GM23338 (cell line): ENCODE measurements at regions not wholly inside any gene's neighbourhood (a gene's known extent, or its start where the extent isn't known, plus 50 kb on each side); places are given as distances from the start of the nearest gene placed in this dataset.

Source experiments
- CTCF ChIP-seq, 2 experiments: fragments of 200-600 bp in 1 of 2; sonication (generic) in 1 of 2; conservative IDR thresholded peaks; 2 replicates each; pipeline versions ENCODE4 v1.5.1 to v1.6.1; 2016 to 2017; ENCODE audit warnings: antibody characterized with exemption in 2 of 2, low read depth in 2 of 2, mild to moderate bottlenecking in 2 of 2, moderate library complexity in 1 of 2
- EZH2 ChIP-seq: fragments of 200-600 bp; sonication (generic); IDR thresholded peaks from one replicate; pipeline ENCODE4 v1.8.0; 2017; ENCODE audit warnings: antibody characterized with exemption, mild to moderate bottlenecking, low read depth; ENCODE audit not compliant: unreplicated experiment
- POLR2AphosphoS5 ChIP-seq: IDR thresholded peaks from 2 replicates; pipeline ENCODE4 v1.6.1; 2016; ENCODE audit warnings: antibody characterized with exemption, low read depth
- REST ChIP-seq: IDR thresholded peaks from one replicate; pipeline ENCODE4 v1.6.1; 2018; ENCODE audit warnings: antibody characterized with exemption; ENCODE audit not compliant: unreplicated experiment

- no peak for TF ChIP-seq EZH2
- TF ChIP-seq CTCF (conservative IDR thresholded peaks at IDR 0.05; ENCODE audit: low read depth in 2 of 2), result no peak
- TF ChIP-seq POLR2AphosphoS5, result no peak
- TF ChIP-seq REST, result no peak
Observed at GRCh38 chr9:16135968-16136367, 583.1 kb downstream of the CCDC171 start.
